H1 (cell line): ENCODE measurements at regions not wholly inside any gene's neighbourhood (a gene's known extent, or its start where the extent isn't known, plus 50 kb on each side); places are given as distances from the start of the nearest gene placed in this dataset.

Experiments
- CTBP2 ChIP-seq: IDR thresholded peaks from 2 replicates; pipeline ENCODE4 v1.7.0; 2011; ENCODE audit warnings: borderline replicate concordance, mild to moderate bottlenecking, moderate library complexity, mixed read lengths, low read length; ENCODE audit not compliant: insufficient read depth, insufficient read length
- JUN ChIP-seq: IDR thresholded peaks from 2 replicates; pipeline ENCODE4 v1.6.1; 2011; ENCODE audit warnings: low read depth, mild to moderate bottlenecking, improper control_type of control experiment, low read length
- KDM4A ChIP-seq: IDR thresholded peaks from one replicate; pipeline ENCODE4 v1.7.1; 2012; ENCODE audit warnings: low read depth, mild to moderate bottlenecking, moderate library complexity, low read length, inconsistent platforms; ENCODE audit not compliant: severe bottlenecking
- RNF2 ChIP-seq: fragments of 200-900, 300-1000 bp; sonication (generic); IDR thresholded peaks from 2 replicates; pipeline ENCODE4 v1.7.1; 2016; ENCODE audit warnings: borderline replicate concordance, low read depth, mild to moderate bottlenecking, antibody characterized with exemption, low read length; ENCODE audit not compliant: poor library complexity, severe bottlenecking; ENCODE audit errors: missing control alignments
- SIRT6 ChIP-seq: IDR thresholded peaks from one replicate; pipeline ENCODE4 v1.7.1; 2012; ENCODE audit warnings: low read length, inconsistent platforms
- SP2 ChIP-seq: IDR thresholded peaks from 2 replicates; pipeline ENCODE4 v1.6.1; 2012; ENCODE audit warnings: mild to moderate bottlenecking, low read length, inconsistent platforms

GRCh38 chr2:136284226-136285119, 166.5 kb upstream of the CXCR4 start (continued):
- TF ChIP-seq RNF2 (no peak), SIRT6 (no peak), SP2 (no peak), JUN (no peak), KDM4A (no peak), CTBP2 (no peak)
